Breast epithelium (tissue), 4 donors: ENCODE measurements at regions not wholly inside any gene's neighbourhood (a gene's known extent, or its start where the extent isn't known, plus 50 kb on each side); places are given as distances from the start of the nearest gene placed in this dataset.
"Not testable (repeated sequence)": the region's sequence is repeated elsewhere in the genome, so short reads cannot be mapped to it uniquely, and the experiment has no call there.

Source experiments
- DNase-seq, 2 donors: peaks; one replicate each; pipeline ENCODE4 v3.0.0-alpha.2; 2019; ENCODE audit warnings: low spot score in 2 of 2
- H3K27ac ChIP-seq, 2 donors: fragments of 200-600 bp; sonication (generic) in 1 of 2; one replicate each; pipeline ENCODE4 v1.5.1; 2016 to 2019; ENCODE audit warnings: mild to moderate bottlenecking in 1 of 2
- H3K27me3 ChIP-seq, 2 donors: fragments of 200-600 bp; sonication (generic) in 1 of 2; one replicate each; pipeline versions ENCODE4 v1.5.1 to v1.6.0; 2017 to 2019; ENCODE audit warnings: control low read depth in 1 of 2, mild to moderate bottlenecking in 1 of 2
- H3K36me3 ChIP-seq: fragments of 200-600 bp; one replicate; pipeline ENCODE4 v1.5.1; 2019
- H3K4me1 ChIP-seq, 2 donors: fragments of 200-600 bp; sonication (generic); one replicate each; pipeline ENCODE4 v1.5.1; 2016 to 2019; ENCODE audit warnings: control low read depth in 1 of 2
- H3K4me3 ChIP-seq, 3 donors: fragments of 200-600 bp; sonication (generic); 1 replicate in 2 of 3; 2 replicates in 1 of 3; pipeline ENCODE4 v1.5.1; 2016 to 2019; ENCODE audit warnings: mild to moderate bottlenecking in 3 of 3, moderate library complexity in 2 of 3
- H3K9me3 ChIP-seq, 2 donors: fragments of 200-600 bp; sonication (generic) in 1 of 2; one replicate each; pipeline ENCODE4 v1.5.1; 2016 to 2019; ENCODE audit warnings: control low read depth in 1 of 2
- POLR2A ChIP-seq: fragments of 450-650 bp; IDR thresholded peaks from one replicate; pipeline ENCODE4 v1.6.1; 2016; ENCODE audit warnings: antibody characterized with exemption, mild to moderate bottlenecking, moderate library complexity
- POLR2AphosphoS5 ChIP-seq, 3 donors: sonication (generic); formaldehyde crosslinking; IDR thresholded peaks; one replicate each; pipeline ENCODE4 v1.6.1; 2017; ENCODE audit warnings: antibody characterized with exemption in 3 of 3
- intact Hi-C: fragments of 100-400 bp; cut with DNase I; formaldehyde crosslinking; loops from one replicate; pipeline ENCODE4 v1.15.1; 2023; ENCODE audit warnings: low total_unique reads
- TF ChIP-seq, protein P1 (sequence below), 3 donors: fragments of 450-650 bp; IDR thresholded peaks; one replicate each; pipeline ENCODE4 v1.5.1; 2016 to 2017; ENCODE audit warnings: antibody characterized with exemption in 3 of 3, mild to moderate bottlenecking in 3 of 3, moderate library complexity in 3 of 3

DNA sequence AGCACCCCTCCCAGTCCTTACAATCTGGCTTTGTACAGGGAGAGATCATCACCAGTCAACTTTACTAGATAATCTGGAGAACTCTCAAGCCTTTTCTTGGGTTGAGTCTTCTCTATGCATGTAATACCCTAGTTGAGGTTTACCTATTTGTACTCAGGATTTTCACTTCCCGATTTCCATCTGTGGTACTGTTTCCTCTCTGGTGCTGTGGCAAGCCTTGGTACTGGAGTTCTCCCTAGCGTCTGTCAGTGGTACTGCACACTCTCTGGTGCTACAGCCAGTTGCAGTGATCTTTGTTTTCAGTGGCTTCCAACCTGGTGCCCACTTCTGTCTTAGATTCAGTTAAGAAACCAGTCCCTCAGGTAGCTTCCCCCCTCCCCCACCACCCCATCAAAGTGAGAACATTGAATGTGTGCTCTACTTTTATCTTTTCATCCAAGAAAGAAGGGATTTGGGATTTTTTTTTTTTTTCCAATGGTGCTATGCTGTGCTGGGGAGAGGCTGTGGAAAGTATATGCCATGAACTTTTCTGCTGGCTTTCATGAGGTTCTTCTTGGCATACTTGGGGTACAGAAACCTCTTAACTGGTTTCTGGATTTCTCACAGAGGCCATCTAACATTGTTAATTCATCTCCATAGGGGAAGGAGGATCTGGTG is 69.4 kb upstream of the EVL start:
- Histone ChIP-seq H3K36me3 (no peaks in the 10 kb centered on the region), H3K27ac (no peak overlapping the region), H3K4me3 (no peak overlapping the region), H3K9me3 (no peaks in the 10 kb centered on the region), H3K27me3 (no peaks in the 10 kb centered on the region), H3K4me1 (no peaks in the 10 kb centered on the region)
- no peak for TF ChIP-seq POLR2A
- TF ChIP-seq, protein P1, sequence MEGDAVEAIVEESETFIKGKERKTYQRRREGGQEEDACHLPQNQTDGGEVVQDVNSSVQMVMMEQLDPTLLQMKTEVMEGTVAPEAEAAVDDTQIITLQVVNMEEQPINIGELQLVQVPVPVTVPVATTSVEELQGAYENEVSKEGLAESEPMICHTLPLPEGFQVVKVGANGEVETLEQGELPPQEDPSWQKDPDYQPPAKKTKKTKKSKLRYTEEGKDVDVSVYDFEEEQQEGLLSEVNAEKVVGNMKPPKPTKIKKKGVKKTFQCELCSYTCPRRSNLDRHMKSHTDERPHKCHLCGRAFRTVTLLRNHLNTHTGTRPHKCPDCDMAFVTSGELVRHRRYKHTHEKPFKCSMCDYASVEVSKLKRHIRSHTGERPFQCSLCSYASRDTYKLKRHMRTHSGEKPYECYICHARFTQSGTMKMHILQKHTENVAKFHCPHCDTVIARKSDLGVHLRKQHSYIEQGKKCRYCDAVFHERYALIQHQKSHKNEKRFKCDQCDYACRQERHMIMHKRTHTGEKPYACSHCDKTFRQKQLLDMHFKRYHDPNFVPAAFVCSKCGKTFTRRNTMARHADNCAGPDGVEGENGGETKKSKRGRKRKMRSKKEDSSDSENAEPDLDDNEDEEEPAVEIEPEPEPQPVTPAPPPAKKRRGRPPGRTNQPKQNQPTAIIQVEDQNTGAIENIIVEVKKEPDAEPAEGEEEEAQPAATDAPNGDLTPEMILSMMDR (IDR thresholded peaks at IDR 0.05) = peak; percentile 49 to 67 (median 60)
- intact Hi-C loops = loop anchor here (10.0 kb wide), 1 partner anchor 199 kb away; no protein-coding TSS in a partner anchor
- peak in 1 of 2 donors; percentile 58 for DNase-seq

DNA sequence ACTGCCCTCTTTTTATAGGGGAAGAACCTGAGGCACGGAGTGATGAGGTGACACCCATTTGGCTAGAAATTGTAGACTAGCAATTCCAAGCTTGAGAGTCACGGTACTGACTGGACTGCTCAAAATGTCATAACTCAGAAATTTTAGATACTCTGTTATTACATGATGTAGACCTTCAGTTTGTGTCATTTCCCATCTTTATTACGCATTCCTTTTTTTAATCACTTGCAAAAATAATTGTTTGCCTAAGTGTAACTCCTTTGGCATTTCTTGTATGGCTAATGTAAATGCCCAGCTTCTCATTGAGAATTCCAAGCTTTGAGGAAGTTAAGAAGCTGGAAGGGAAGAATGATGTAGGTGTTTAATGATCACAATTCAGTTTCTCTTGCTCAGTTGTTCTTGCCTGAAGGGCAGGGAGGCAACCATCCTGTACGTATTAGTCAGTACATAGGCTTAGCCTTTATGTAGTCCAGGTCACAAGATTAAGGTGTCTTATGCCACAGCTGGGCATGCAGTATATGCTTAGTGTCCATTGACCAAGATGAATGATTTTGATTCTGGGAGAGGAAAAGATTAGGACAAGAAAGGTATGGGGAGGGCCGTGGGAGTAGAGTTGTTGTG is 68.2 kb upstream of the EVL start:
- no peaks in the 10 kb centered on the region for H3K9me3 ChIP-seq
- no peak for DNase-seq
- TF ChIP-seq POLR2A (no peak), POLR2AphosphoS5 (IDR thresholded peaks at IDR 0.05) (no peak)
- TF ChIP-seq, protein P1 (IDR thresholded peaks at IDR 0.05) = no peak
- H3K36me3 ChIP-seq = no peaks in the 10 kb centered on the region
- intact Hi-C loops = loop anchor here (10.0 kb wide), 1 partner anchor 198 kb away; no protein-coding TSS in a partner anchor
- H3K27ac ChIP-seq = no peak overlapping the region
- H3K4me3 ChIP-seq = no peak overlapping the region
- H3K4me1 ChIP-seq = no peaks in the 10 kb centered on the region
- no peaks in the 10 kb centered on the region for H3K27me3 ChIP-seq

DNA sequence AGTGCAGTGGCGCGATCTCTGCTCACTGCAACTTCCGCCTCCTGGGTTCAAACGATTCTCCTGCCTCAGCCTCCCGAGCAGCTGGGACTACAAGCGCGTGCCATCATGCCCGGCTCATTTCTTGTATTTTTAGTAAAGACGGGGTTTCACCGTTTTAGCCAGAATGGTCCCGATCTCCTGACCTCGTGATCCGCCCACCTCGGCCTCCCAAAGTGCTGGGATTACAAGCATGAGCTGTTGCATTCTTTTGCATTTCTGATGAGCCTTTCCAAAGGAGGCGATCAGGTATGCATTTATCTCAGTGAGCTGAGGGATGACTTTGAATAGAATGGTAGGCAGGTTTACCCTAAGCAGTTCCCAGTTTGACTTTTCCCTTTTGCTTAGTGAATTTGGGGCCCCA is 64.8 kb upstream of the EVL start:
- H3K4me3 ChIP-seq, DNase-seq, H3K27ac ChIP-seq, H3K9me3 ChIP-seq, H3K36me3 ChIP-seq, H3K27me3 ChIP-seq, H3K4me1 ChIP-seq, intact Hi-C loops: not testable (repeated sequence)

DNA sequence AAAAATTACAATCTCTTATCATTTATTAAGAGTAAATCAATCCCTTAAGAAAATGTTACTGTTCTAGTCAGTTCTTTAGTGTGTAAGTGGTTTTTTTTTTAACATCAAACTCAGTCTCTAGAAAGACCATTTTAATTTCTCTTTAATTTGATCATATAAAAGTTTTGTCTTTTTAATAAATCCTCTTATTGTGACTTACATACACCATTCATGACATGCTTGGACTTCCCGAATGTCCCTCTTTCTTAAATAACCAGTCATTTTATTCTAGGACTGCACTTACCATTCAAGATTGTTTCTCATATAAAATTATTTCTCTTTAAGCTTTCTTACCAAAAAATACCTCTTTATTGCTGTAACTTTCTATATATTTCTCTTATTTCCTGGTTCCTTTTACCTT is 60.8 kb upstream of the EVL start:
- Histone ChIP-seq H3K27me3 (no peaks in the 10 kb centered on the region), H3K9me3 (no peaks in the 10 kb centered on the region), H3K4me1 (no peaks in the 10 kb centered on the region), H3K4me3 (no peak overlapping the region), H3K27ac (no peak overlapping the region), H3K36me3 (no peaks in the 10 kb centered on the region)
- intact Hi-C loops = no loop called here
- TF ChIP-seq, protein P1 (IDR thresholded peaks at IDR 0.05) = no peak
- TF ChIP-seq POLR2AphosphoS5 (IDR thresholded peaks at IDR 0.05) (no peak), POLR2A (no peak)
- no peak for DNase-seq

DNA sequence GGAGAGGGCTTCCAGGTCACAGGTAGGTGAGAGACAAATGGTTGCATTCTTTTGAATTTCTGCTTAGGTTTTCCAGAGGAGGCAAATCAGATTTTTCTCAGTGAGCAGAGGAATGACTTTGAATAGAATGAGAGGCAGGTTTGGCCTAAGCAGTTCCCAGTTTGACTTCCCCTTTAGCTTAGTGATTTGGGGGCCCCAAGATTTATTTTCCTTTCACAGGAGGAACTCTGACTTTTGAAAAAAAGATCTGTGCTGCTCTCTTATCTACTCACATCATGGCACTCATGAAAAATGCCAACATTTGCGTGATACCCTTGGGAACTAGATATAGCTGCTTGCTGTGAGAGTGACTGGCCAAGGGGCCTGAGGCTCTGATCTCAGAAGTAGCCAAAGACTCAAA is 58.0 kb upstream of the EVL start:
- TF ChIP-seq POLR2A = no peak
- TF ChIP-seq, protein P1 (IDR thresholded peaks at IDR 0.05) = no peak
- TF ChIP-seq POLR2AphosphoS5 (IDR thresholded peaks at IDR 0.05) = no peak
- Histone ChIP-seq H3K9me3 (no peaks in the 10 kb centered on the region), H3K4me3 (no peak overlapping the region), H3K36me3 (no peaks in the 10 kb centered on the region), H3K27me3 (no peaks in the 10 kb centered on the region), H3K4me1 (no peaks in the 10 kb centered on the region), H3K27ac (no peak overlapping the region)
- intact Hi-C loops = no loop called here
- no peak for DNase-seq

DNA sequence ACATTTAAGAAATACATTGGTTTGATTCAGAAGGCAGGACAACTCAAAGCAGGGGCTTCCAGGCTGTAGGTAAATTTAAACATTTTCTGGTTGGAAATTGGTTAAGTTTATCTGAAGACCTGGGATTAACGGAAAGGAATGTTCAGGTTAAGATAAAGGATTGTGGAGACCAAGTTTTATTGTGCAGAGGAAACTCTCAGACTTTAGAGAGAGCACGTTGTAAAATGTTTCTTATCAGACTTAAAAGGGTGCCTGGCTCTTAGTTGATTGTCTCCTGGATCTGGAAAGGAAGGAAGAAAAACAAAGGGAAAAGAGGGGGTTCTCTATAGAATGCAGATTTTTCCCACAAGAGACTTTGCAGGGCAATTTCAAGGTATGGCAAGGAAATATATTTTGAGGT is 55.4 kb upstream of the EVL start:
- H3K27ac ChIP-seq, H3K36me3 ChIP-seq, H3K4me3 ChIP-seq, DNase-seq, H3K9me3 ChIP-seq, H3K27me3 ChIP-seq, intact Hi-C loops, H3K4me1 ChIP-seq: not testable (repeated sequence)
